OCI-LY7 (cell line): ENCODE measurements at regions not wholly inside any gene's neighbourhood (a gene's known extent, or its start where the extent isn't known, plus 50 kb on each side); places are given as distances from the start of the nearest gene placed in this dataset.

ENCODE experiments used
- CTCF ChIP-seq: fragments of 200-600 bp; sonication (generic); conservative IDR thresholded peaks from 2 replicates; pipeline ENCODE4 v1.5.1; 2014; ENCODE audit warnings: mild to moderate bottlenecking, antibody characterized with exemption, low read length, moderate library complexity, mixed read lengths
- EZH2phosphoT487 ChIP-seq: fragments of 200-600 bp; sonication (generic); IDR thresholded peaks from 2 replicates; pipeline ENCODE4 v1.6.1; 2018; ENCODE audit warnings: low read depth, borderline replicate concordance, mild to moderate bottlenecking, mixed run types, antibody characterized with exemption, low read length, moderate library complexity, mixed read lengths

GRCh38 chr13:68050761-68051160 lies 820.6 kb upstream of the PCDH9 start:
- TF ChIP-seq CTCF = no peak
- no peak for TF ChIP-seq EZH2phosphoT487
